Ascending aorta (tissue), 2 donors: ENCODE measurements at regions not wholly inside any gene's neighbourhood (a gene's known extent, or its start where the extent isn't known, plus 50 kb on each side); places are given as distances from the start of the nearest gene placed in this dataset.
"Not testable (repeated sequence)": the region's sequence is repeated elsewhere in the genome, so short reads cannot be mapped to it uniquely, and the experiment has no call there.

Experiments
- DNase-seq, 2 donors: peaks; one replicate each; pipeline ENCODE4 v3.0.0-alpha.2; 2019; ENCODE audit warnings: low spot score in 2 of 2
- H3K27ac ChIP-seq, 2 donors: fragments of 200-600 bp; sonication (generic); one replicate each; pipeline ENCODE4 v1.5.1; 2016 to 2017; ENCODE audit warnings: mild to moderate bottlenecking in 1 of 2
- H3K27me3 ChIP-seq: fragments of 200-600 bp; sonication (generic); one replicate; pipeline ENCODE4 v1.5.1; 2017
- H3K36me3 ChIP-seq, 2 donors: fragments of 200-600 bp; sonication (generic); one replicate each; pipeline ENCODE4 v1.5.1; 2016
- H3K4me1 ChIP-seq, 2 donors: fragments of 200-600 bp; sonication (generic); one replicate each; pipeline ENCODE4 v1.5.1; 2016 to 2017; ENCODE audit warnings: mild to moderate bottlenecking in 1 of 2
- H3K4me3 ChIP-seq, 2 donors: fragments of 200-600 bp; sonication (generic); one replicate each; pipeline ENCODE4 v1.5.1; 2016 to 2017; ENCODE audit warnings: mild to moderate bottlenecking in 1 of 2
- H3K9me3 ChIP-seq, 2 donors: fragments of 200-600 bp; sonication (generic); one replicate each; pipeline ENCODE4 v1.5.1; 2016
- CTCF ChIP-seq, 3 experiments: fragments of 200-600 bp in 2 of 3; fragments of 450-650 bp in 1 of 3; sonication (generic) in 2 of 3; IDR thresholded peaks; one replicate each; pipeline ENCODE4 v1.5.1; 2016 to 2019; ENCODE audit warnings: antibody characterized with exemption in 3 of 3, mild to moderate bottlenecking in 1 of 3, moderate library complexity in 1 of 3
- intact Hi-C: fragments of 100-400 bp; cut with DNase I; formaldehyde crosslinking; loops from one replicate; pipeline ENCODE4 v1.15.1; 2023

DNA sequence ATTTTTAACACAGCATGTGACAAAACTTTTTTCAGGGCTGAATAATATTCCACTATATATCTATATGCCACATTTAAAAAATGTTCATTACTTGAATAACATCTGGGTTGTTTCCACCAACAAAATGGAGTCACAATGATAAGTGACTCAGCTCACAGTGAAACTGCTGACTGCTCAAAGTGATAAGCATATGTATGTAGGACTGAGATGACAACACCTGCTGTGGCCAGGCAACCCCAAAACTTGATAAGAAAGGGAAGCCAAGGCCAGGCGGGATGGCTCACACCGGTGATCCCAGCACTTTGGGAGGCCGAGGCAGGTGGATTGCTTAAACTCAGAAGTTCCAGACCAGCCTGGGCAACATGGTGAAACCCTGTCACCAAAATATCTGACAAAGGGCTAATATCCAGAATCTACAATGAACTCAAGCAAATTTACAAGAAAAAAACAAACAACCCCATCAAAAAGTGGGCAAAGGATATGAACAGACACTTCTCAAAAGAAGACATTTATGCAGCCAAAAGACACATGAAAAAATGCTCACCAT, 99.2 kb upstream of the TERB2 start:
- DNase-seq, H3K36me3 ChIP-seq, H3K9me3 ChIP-seq, H3K4me1 ChIP-seq, H3K27ac ChIP-seq, H3K27me3 ChIP-seq, H3K4me3 ChIP-seq, intact Hi-C loops: not testable (repeated sequence)

DNA sequence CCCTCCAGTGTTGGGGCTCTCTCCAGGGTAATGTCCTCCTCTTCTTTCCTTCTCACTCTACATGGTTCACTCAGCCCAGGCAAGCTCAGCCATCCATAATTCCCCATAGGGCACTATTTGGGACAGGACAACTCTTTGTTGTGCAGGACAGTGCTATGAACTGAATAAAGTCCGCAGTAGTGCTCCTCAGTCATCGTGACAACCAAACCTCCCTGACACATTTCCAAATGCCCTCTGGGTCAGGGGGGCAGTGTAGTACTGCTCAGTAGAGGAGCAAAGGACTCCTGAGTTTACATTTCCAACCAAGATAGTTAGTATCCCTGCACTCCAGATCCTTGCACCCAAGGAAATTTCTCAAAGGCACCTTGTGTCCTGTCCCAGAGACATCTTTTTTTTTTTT, 97.4 kb upstream of the TERB2 start:
- H3K9me3 ChIP-seq, intact Hi-C loops, DNase-seq, H3K4me1 ChIP-seq, H3K27me3 ChIP-seq, H3K36me3 ChIP-seq, H3K27ac ChIP-seq, H3K4me3 ChIP-seq: not testable (repeated sequence)

DNA sequence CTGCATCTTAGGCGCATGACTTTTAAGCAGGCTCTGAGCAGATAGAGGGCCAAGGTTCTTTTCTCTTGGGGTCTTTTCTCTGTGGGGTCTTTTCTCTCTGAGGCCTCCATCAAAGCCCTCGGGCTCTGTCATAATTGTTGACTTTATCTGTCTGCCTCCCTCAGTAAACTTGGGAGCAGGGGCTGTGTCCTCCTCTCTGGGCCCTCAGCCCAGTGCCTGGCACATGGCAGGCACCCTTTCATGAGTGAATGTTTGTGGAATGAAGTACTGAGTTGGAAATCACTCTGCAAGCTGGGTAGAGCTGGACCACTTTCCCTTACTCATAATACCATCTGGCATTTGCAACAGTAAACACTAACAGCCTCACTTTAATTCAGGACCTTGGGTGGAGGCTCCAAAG, 96.3 kb upstream of the TERB2 start:
- H3K4me3 ChIP-seq, H3K27me3 ChIP-seq, H3K9me3 ChIP-seq, H3K27ac ChIP-seq, intact Hi-C loops, H3K36me3 ChIP-seq, H3K4me1 ChIP-seq, DNase-seq: not testable (repeated sequence)

GRCh38 chr15:44861439-44861910, 95.0 kb upstream of the TERB2 start:
- Histone ChIP-seq H3K27me3 (no peaks in the 10 kb centered on the region), H3K4me1 (no peaks in the 10 kb centered on the region), H3K36me3 (no peaks in the 10 kb centered on the region), H3K9me3 (no peaks in the 10 kb centered on the region), H3K4me3 (no peak overlapping the region), H3K27ac (no peak overlapping the region)
- intact Hi-C loops = no loop called here
- no peak for TF ChIP-seq CTCF (IDR thresholded peaks at IDR 0.05)
- no peak for DNase-seq

GRCh38 chr15:44861917-44862316, 94.6 kb upstream of the TERB2 start:
- no peak overlapping the region for H3K4me3 ChIP-seq
- H3K27ac ChIP-seq = no peak overlapping the region
- no peaks in the 10 kb centered on the region for H3K9me3 ChIP-seq
- H3K27me3 ChIP-seq = no peaks in the 10 kb centered on the region
- no peaks in the 10 kb centered on the region for H3K36me3 ChIP-seq
- no peaks in the 10 kb centered on the region for H3K4me1 ChIP-seq
- DNase-seq = no peak
- TF ChIP-seq CTCF (IDR thresholded peaks at IDR 0.05) = no peak
- intact Hi-C loops = no loop called here

DNA sequence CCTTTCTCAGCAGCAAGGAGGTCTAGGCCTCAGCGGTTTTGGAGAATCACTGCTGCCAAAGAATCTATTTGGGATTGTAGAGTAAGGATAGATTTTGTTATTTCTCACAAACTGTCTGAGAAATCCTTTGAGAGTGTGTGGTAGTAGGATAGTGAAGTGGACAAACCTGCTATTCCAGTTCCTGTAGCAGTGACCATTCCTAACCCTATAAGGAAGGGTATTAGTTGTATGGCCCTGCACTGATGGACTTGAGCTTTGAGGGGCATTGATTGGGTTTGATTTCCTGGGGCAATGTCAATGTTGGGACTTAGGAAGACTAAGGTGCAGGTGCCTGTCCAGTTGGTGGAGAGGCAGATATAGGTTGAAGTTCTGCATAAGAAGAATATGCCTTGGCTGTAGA, 93.6 kb upstream of the TERB2 start:
- H3K27ac ChIP-seq, H3K4me1 ChIP-seq, H3K27me3 ChIP-seq, H3K4me3 ChIP-seq, DNase-seq, intact Hi-C loops, H3K36me3 ChIP-seq, H3K9me3 ChIP-seq: not testable (repeated sequence)

- H3K9me3 ChIP-seq, H3K4me1 ChIP-seq, H3K27me3 ChIP-seq, H3K4me3 ChIP-seq, intact Hi-C loops, H3K27ac ChIP-seq, H3K36me3 ChIP-seq, DNase-seq: not testable (repeated sequence)
Observed at GRCh38 chr15:44868100-44868499, 88.4 kb upstream of the TERB2 start.

DNA sequence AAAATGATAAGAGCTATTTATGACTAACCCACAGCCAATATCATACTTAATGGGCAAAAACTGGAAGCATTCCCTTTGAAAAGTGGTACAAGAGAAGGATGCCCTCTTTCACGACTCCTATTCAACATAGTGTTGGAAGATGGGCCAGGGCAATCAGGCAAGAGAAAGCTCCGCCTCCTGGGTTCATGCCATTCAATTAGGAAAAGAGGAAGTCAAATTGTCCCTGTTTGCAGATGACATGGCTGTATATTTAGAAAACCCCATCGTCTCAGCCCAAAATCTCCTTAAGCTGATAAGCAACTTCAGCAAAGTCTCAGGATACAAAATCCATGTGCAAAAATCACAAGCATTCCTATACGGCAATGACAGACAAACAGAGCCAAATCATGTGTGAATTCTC, 86.4 kb upstream of the TERB2 start:
- H3K36me3 ChIP-seq, intact Hi-C loops, DNase-seq, H3K4me3 ChIP-seq, H3K27me3 ChIP-seq, H3K4me1 ChIP-seq, H3K9me3 ChIP-seq, H3K27ac ChIP-seq: not testable (repeated sequence)

DNA sequence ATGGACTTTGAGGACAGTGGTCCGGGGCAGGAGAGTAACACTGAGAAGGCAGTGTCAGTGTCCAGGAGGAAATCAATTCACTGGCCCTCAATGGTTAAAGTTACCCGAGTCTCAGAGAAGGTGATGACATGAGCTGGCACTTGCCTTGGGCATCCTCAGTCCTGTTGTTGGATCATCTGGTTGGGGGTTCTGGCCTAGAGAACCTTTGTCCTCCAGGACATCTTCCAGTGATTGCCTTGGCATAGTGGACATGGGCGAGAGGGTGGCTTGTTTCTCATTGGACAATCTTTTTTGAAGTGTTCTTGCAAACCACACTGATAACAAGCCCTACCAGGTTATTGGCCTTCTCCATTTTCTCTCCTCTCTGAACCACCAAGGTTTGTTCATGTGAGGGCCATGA, 83.4 kb upstream of the TERB2 start:
- no peaks in the 10 kb centered on the region for H3K27me3 ChIP-seq
- no peak for DNase-seq
- no peak for TF ChIP-seq CTCF (IDR thresholded peaks at IDR 0.05)
- H3K4me3 ChIP-seq = no peak overlapping the region
- intact Hi-C loops = no loop called here
- peaks cover 0 to 17% of the 10 kb centered on the region in 2 donors for H3K9me3 ChIP-seq
- H3K27ac ChIP-seq = no peak overlapping the region
- H3K36me3 ChIP-seq = no peaks in the 10 kb centered on the region
- H3K4me1 ChIP-seq = no peaks in the 10 kb centered on the region
